Loucy (cell line): ENCODE measurements at regions not wholly inside any gene's neighbourhood (a gene's known extent, or its start where the extent isn't known, plus 50 kb on each side); places are given as distances from the start of the nearest gene placed in this dataset.

Source experiments
- CTCF ChIP-seq: fragments of 200-600 bp; sonication (generic); conservative IDR thresholded peaks from 2 replicates; pipeline ENCODE4 v1.5.1; 2014; ENCODE audit warnings: mild to moderate bottlenecking, antibody characterized with exemption, low read length
- EZH2phosphoT487 ChIP-seq: fragments of 200-600 bp; IDR thresholded peaks from 2 replicates; pipeline ENCODE4 v1.6.1; 2018; ENCODE audit warnings: antibody characterized with exemption, mild to moderate bottlenecking, moderate library complexity, borderline replicate concordance

DNA sequence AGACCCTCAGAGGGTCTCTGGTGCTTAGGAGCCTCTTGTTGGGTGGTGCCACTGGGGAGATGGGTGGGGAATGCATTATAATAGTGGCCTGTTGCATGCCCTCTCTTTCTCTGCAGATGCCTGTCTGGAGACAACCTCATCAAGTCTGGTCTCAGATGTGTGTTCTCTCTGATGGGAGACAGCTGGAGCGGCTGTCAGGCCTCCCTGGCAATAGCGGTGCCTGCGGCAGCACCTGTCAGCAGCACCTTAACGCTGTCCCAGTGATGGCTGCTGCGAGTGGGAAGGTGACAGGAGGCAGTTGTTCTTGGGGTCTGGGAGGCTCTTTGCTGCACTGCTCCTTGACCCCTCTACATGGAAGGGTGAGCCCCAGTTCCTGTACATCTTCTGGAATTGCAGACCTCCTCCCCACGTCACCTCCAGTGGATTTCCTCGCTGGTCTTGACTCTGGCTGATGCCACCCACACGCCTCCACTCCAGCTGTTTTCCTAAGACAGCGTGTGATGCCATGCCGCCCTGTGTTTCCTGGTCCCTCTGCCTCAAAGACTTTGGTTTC, 63.3 kb upstream of the BLCAP start:
- TF ChIP-seq CTCF (no peak), EZH2phosphoT487 (no peak)
